ENCODE measurements at regions not wholly inside any gene's neighbourhood (a gene's known extent, or its start where the extent isn't known, plus 50 kb on each side); places are given as distances from the start of the nearest gene placed in this dataset.

DNA sequence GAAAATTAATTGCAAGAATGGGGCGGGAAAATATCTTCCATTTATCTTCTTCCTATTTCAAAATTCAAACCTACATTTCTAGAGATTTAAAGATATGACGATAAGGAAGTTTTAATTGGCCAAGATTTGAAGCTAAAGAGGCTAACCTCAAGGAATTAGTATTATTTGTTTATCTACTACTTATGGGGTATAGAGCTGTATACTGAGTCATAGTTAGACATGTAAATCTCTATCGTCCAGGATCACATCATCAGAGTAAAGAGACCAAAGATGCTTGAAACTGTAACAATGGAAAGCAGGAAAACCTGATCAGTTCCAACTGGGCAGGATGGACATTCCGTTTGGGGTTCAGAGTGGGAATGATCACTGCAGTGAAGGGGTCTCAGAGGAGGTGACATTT, 95.2 kb upstream of the KLF7 start (continued):
- TF ChIP-seq FOXJ2 (tag; IDR thresholded peaks at IDR 0.05) (no peak), ZNF318 (IDR thresholded peaks at IDR 0.05; ENCODE audit: borderline replicate concordance in 1 of 2, low read depth in 1 of 2) (no peak), MEF2D (tag; conservative IDR thresholded peaks at IDR 0.05; ENCODE audit: low read depth) (no peak), ETV1 (tag; conservative IDR thresholded peaks at IDR 0.05; ENCODE audit: low read depth) (no peak), TSHZ1 (CRISPR knock-in tag; IDR thresholded peaks at IDR 0.05) (no peak), RBM25 (IDR thresholded peaks at IDR 0.05; ENCODE audit: low read depth, low read length, severe bottlenecking) (no peak), RBM34 (IDR thresholded peaks at IDR 0.05; ENCODE audit: borderline replicate concordance, insufficient read depth, low read length) (no peak)
- TF ChIP-seq, protein P1, sequence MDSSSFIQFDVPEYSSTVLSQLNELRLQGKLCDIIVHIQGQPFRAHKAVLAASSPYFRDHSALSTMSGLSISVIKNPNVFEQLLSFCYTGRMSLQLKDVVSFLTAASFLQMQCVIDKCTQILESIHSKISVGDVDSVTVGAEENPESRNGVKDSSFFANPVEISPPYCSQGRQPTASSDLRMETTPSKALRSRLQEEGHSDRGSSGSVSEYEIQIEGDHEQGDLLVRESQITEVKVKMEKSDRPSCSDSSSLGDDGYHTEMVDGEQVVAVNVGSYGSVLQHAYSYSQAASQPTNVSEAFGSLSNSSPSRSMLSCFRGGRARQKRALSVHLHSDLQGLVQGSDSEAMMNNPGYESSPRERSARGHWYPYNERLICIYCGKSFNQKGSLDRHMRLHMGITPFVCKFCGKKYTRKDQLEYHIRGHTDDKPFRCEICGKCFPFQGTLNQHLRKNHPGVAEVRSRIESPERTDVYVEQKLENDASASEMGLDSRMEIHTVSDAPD (CRISPR knock-in tag; IDR thresholded peaks at IDR 0.05): no peak

Data from K562 (cell line).